ENCODE measurements at regions not wholly inside any gene's neighbourhood (a gene's known extent, or its start where the extent isn't known, plus 50 kb on each side); places are given as distances from the start of the nearest gene placed in this dataset.

DNA sequence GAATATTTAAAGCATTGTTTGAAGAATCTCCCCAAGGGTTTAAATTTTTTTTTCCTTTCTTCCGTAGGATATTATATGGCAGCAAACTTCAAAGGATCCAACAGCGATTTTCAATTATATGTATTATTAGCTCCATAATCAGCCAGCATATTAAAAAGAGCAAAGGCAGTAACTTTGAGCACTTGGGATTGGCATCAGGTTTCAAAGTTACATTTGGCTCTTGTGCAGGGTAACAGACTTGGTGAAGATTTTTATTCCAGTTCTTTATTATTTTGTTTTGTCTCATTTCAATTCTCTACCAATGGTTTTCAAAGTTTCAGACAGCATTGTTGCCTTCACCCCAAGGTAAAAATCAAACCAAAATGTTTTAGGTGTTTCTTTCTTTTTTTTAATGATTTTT is 116.7 kb upstream of the ZNF366 start:
- ChIA-PET POLR2A (no interaction called here), CTCF (no interaction called here)

DNA sequence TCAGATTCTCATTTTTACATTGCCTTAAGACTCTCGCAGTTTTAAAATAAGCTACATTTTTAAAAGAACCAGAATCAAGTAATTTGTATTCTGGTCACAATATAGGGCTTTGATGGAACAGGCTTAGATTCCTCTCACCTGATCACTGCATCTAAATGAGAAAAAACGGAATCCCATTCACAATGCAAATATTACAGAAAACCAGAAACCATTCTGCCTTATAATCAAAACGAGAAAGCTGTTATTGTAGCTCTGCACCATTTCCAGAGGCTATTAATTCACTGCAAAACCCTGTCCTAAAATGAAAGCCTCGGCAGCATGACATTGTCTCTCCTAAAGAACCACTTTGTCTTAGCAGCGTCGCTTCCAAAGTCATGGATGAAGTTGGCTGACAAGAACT is 116.1 kb upstream of the ZNF366 start:
- POLR2A ChIA-PET = no interaction called here

DNA sequence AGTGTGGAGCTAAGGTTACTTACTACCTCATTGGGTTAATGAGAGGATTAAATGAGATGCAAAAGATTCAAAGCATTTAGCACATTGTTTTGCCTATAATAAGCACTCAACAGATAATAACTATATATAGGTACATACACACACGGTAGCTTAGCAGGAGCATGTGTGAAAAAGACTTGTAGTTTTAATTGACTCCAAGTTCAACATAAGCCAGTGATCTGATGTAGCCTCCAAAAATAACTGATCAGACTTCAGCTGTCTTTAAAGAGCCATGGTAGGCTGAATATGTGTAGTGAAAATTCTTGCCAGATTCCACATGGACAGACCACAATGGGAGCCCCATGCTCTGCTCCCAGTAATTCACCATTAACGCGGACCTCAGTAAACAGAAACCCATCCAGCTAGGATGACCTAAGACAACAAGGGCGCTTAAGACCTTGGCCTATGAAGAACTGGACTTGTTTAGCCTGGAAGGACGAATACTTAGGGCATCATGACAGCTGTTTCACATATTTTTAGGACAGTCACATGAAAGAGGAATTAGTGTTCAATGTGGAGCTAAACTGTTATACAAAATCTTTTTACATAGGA is 115.1 kb upstream of the ZNF366 start:
- CTCF ChIA-PET = no interaction called here
- POLR2A ChIA-PET = no interaction called here

More for the DNA sequence above, 116.1 kb upstream of the ZNF366 start:
- CTCF ChIA-PET = no interaction called here

DNA sequence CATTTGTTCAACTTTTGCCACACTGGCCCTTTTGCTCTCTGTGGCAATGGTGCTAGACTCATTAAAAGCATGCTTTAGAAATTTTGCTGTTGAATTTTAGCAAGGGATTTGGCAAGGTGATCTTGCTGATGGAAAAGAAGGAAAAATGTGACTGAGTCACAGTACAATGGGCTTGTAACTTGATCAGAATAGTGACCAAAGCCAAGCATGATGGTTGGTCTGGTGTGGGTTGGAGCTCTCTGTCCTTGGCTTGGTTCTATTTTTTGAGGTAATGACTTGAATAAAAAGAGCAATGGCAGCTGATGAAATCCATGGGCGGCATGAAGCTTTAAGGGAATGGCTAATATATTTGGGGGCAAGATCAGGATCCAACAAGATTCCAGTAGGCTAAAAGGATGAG is 114.4 kb upstream of the ZNF366 start:
- POLR2A ChIA-PET = no interaction called here

DNA sequence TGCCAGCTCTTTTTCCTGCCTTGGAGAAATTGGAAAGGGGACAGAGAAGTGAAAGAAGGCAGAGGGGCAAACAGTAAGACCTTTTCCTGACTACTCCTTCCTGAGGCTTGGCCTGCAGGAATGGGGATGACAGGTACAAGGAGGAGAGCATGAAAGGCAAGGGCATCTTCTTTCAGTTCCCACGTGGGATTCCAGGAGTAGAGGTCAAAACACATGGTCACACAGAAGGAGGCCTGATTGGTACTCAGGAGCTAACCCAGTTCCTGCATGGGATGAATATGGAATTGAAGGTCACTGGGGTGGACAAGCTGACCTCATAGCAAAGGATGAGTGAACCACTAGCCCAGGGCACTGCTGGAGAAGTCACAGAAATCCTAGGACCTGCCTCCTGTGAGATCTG is 112.5 kb upstream of the ZNF366 start:
- POLR2A ChIA-PET = no interaction called here
- CTCF ChIA-PET = interaction anchor here (1.0 kb wide), 1 partner anchor 8 kb away, joined by 4 read pairs; no protein-coding TSS in a partner anchor

More for the DNA sequence above, 114.4 kb upstream of the ZNF366 start:
- CTCF ChIA-PET = no interaction called here

DNA sequence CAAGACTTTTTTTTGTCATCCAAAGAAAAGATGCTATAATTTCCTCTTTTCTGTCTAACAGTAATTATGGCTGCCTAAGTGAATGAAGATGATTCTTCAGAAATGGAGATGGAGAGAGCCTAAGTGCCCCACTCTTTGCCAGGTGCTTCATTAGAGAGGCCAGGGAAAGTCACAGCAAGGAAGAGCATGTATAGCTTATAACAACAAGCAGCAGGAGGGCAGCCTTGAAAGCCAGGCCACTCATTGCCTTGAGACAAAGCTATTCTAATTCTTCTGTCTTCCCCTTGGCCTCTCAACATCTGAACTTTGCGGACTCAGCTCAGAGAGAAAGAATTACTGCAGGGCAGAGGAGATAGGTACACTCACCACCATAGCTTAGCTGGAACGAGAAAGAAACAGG is 112.0 kb upstream of the ZNF366 start:
- POLR2A ChIA-PET = no interaction called here
- CTCF ChIA-PET = no interaction called here

DNA sequence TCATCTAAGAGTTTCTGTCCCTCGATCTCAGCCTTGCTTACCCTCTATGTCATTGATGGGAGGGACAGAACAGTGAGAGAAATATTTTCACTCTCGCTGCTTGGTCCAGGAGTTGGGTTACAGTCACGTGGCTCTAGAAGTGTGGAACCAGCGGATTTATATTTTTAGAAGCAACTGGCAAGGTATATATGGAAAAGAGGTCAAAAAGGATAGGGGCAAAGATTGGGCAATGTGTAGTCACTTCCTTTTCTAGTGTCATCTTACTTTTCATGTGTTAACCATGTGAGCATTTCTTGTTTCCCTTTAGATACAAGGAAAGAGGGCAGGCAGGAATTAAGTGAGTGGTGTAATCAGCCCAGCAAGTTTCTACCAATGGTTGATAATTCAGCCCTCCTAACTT is 111.5 kb upstream of the ZNF366 start:
- ChIA-PET CTCF (no interaction called here), POLR2A (no interaction called here)

DNA sequence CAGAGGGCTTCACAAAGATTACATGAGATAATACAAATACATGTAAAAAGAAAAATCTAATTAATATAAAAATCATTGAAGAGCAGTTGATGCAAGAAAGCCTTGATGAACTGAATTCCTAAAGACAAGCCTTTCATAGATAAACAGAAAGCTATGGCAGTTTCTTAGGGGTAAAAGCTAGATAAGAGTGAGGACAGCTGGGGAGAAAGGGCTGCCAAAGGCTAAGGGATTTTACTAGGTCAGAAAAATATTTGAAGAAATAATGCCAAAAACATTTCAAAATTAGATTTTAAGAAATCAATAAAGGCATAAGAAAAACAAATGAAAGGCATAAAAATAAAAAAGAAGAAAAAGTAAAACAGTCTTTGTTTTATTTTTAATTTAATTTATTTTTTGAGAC is 107.9 kb upstream of the ZNF366 start:
- CTCF ChIA-PET = no interaction called here
- POLR2A ChIA-PET = no interaction called here

DNA sequence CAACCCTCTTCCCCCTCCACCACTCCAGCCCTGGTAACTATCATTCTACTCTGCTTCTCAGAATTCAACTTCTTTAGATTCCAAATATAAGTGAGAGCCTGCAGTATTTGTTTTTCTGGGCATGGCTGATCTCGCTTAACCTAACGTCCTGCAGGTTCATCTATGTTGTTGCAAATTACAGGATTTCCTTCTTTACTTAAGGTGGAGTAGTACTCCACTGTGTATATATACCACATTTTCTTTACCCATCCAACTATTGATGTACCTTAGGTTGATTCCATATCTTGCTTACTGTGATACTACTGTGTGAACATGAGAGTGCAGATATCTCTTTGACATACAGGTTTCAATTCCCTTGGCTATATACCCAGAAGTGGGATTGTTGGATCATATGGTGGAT is 106.3 kb upstream of the ZNF366 start:
- ChIA-PET POLR2A (no interaction called here), CTCF (no interaction called here)

DNA sequence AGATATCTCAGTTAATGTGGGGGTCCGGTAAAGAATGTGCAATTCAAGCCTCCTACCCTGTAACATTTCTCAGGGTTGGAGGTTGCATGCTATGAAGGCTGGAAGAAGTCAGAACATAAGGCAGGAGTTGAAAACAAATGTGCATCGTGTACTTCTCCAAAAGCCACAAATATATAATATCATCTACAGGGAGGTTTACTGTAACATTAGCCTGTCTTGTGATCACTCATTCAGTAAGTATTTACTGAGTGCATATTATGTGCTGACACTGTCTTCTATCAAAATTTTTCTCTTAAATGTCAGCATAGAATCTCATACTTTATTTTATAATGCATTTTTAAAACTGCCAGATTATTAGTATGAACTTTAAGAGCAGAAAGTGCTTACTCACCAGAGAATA is 105.6 kb upstream of the ZNF366 start:
- ChIA-PET POLR2A (no interaction called here), CTCF (no interaction called here)

DNA sequence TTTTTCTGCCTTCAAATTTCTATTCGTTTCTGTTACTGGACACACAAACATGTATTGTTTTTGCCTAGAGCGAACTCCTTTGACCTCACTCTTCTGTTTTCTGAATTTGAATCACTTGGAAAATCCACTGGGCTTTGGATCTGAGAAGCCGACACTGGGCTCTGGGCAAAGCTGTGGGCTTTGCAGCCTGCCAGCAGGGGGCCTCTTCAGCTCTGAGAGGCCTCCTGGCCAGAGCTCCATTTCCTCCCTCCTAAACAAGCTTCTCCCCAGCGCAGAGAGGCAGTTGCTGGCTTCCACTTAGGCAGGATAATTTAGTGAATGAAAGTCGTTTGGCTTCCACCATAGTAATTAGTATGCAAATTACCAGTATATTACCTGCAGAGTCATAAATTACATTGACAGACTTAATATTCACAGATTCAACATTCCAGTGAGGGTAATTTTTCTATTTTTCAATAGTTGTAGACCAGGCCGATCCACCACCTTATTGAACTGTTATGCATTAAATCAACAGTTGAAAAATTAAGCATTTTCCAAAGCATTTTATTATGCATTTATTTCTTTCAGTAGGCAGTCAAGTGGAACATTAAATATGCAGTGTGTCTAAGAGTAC is 104.0 kb upstream of the ZNF366 start:
- POLR2A ChIA-PET = interaction anchor here (1.0 kb wide), 1 partner anchor 206 kb away, joined by 3 read pairs; the partner anchor contains the start of gene TNPO1
- CTCF ChIA-PET = interaction anchor here (0.8 to 1.1 kb wide), 3 partner anchors 9 to 230 kb away, joined by 3 to 5 read pairs (median 4); no protein-coding TSS in a partner anchor

DNA sequence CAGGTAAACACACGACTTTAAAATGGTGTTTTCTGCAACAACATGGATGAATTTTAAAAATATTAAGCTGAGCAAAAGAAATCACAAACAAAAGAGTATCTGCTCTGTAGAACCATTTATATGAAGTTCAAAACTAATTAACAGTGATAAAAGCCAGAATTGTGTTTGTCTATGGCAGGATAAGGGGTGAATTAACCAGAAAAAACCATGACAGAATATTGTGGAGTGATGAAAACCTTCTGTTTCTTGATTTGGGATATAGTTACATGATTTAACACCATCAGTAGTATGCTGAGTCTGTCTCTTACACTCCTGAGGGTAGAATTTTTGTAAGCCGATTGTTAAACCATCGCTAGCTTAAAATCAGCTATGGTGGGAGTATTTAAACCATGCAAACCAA is 101.7 kb upstream of the ZNF366 start:
- ChIA-PET CTCF (no interaction called here), POLR2A (interaction anchor here (1.1 kb wide), 1 partner anchor 240 kb away, joined by 3 read pairs; no protein-coding TSS in a partner anchor)

DNA sequence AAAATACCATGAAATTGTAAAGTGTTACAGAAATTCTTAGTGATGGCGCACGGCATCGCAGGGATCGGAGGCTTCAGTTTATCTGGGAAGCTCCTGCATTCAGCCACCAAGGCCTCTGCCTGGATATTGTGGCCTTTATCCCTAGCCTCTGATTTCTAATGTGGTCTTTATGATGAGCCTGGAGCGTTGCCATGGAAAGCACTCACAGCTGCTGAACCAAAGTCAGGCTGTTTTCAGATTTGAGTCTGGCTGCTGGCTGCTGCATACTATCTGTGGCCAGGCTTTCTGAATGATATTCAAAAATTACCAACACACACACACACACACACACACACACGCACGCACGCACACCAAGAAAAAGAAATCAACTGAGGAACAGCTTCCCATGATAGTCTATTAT is 101.1 kb upstream of the ZNF366 start:
- POLR2A ChIA-PET = no interaction called here
- CTCF ChIA-PET = no interaction called here

DNA sequence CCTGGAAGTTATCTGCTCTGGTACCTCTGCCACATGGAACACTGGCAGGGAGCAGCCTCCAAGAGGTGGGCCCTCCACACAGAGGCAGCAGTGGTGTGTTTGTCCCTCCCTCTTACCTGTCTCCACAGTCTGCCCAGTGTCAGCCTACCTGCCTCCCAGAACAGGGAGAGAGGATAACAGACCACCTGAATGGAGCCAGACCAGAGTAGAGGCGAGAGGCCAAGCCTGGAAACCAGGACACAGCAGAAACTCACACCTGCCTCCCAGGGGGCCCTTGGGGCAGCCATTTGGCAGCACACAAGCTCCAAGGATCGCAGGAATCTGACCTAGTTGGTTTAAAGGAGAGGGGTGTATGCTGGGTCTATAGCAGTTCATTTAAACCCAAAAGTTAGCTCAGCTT is 100.2 kb upstream of the ZNF366 start:
- ChIA-PET POLR2A (no interaction called here), CTCF (no interaction called here)

DNA sequence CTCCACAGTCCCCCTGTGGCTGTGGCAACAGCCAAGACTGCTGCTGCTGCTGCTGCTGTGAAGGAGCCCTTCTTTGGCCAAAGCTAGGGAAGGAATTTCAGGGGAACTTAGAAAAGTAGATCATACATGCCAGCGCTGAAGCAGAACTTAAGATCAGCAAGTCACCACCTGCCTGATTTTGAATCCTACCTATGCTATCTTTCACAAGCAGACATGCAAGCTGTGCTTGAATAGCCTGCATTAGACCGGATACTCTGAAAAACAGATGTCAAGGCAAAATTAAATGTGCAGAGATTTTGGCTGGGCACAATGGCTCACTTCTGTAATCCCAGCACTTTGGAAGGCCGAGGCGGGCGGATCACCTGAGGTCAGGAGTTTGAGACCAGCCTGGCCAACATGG is 99.3 kb upstream of the ZNF366 start:
- CTCF ChIA-PET = no interaction called here
- POLR2A ChIA-PET = no interaction called here

DNA sequence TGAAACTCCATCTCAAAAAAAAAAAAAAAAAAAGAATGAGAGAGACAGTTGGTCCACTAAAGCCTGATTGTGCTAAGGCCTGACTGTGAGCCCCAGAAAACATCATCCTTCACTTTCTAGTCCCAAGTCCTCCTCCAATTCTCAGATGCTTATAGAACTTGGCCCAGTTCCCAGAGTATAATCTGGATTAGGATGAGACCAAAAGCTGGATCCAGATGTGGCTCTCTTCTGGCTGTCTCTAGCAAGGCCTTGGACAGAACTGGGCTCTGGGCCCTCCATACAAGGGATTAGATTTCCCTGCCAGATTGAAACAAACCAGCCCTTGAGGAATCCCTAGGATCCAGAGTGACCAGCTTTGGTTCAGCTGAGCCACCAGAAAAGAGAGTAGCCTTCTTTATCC is 98.4 kb upstream of the ZNF366 start:
- ChIA-PET CTCF (no interaction called here), POLR2A (no interaction called here)

DNA sequence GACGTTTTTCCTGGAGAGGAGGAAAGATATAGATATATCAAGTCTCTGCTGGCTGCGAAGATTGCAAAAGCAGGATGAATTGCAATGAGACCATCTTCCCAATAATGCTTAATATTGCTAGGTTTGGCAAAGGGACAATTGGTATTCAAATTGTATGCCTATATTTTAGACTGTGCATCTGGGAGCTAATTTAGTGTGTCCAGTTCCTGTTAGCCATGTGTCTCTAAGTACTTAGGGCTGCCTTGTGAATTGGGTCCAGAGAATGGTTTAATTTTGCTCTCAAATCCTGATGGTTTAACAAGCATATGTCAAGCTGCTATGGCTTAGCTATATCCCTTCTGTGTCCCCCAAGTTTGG is 97.6 kb upstream of the ZNF366 start:
- CTCF ChIA-PET = no interaction called here

DNA sequence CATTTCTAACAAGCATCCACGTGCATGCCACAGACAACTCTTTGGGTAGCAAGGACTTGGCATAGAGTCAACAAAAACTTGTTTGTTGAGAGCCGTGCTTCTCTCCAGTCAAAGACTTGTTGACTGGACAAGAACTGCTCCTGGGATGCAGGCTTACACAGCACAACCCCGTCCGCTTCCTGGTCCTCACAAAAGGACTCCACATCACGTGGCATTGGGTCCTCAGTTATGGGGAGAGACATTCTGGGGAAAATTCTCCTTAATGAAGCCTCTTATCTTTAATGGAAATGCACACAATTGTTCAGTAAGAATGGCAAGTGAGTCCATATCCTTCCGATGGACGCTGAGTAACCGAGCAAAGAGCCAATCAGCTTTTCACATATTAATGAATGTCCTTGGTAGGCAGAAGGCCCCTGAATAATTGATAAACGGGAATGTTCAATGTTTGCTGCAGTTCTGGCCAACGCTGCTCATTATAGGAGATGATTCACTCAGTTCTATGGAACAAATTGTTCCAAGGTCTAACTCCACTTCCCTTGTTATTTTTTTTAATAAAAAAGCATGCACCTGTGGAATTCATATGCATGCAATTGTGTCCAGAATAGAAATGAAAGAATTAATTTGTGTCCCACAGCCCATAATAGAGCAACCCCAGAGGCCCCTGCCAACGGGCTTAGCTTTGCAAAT is 97.0 kb upstream of the ZNF366 start:
- ChIA-PET POLR2A (no interaction called here), CTCF (no interaction called here)

More for the DNA sequence above, 97.6 kb upstream of the ZNF366 start:
- POLR2A ChIA-PET = no interaction called here

DNA sequence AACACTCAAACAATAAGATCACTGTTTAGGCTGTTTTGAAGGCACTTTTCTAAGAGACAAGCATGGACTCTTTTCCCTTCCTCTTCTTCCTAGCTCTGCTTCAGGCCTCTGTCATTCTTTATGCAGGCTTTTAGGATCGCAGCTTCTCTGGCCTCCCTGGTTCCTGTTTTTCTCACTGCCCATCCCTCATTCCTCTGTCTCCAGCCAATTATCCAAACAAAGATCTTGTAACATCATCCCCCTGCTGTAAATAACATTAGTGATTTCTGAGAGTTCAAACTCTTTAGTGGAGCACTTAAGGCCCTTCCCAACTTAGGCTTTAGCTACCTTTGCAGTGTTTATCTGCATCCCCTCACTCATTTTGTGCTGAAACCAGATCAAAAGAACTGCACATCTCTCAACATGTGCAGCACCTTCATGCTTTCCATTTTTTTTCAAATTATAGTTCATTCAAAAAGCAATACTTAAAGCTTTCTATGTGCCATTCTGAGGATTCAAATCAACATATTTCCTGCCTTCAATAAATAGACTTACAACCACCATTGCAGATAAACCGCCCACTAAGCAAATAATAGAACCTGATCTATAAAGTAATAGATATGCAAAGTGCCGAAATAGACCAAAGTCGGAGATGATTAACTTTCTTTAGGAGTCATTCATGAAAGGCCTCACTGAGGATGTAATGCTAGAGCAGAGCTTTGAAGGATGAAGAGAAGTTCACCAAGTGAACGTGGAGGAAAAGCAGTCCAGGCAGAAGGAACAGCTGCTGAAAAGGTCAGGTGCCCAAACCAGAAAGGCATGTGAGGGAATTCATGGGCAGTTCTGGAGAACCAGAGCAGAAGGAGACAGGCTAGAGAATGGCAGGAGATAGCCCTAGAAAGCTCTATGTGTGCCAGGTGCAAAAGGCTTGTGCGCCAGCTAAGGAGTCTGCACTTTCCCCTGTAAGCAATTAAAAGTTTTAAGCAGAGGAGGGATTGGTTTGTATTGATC is 95.8 kb upstream of the ZNF366 start:
- CTCF ChIA-PET = no interaction called here

DNA sequence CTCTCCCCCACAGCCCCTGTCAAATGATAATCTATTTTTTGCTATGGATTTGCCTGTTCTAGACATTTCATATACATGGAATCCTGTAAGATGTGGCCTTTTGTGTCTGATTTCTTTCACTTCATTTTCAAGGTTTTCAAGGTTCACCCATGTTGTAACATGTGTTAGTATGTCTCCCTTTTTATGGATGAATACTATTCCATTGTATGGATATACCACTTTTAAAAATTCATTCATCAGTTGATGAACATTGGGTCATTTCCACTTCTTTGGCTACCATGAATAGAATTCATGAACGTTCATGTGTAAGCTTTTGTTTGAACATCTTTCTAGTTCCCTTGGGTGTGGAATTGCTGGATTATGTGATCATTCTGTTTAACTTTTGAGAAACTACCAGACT is 94.7 kb upstream of the ZNF366 start:
- POLR2A ChIA-PET = no interaction called here
- CTCF ChIA-PET = no interaction called here

More for the DNA sequence above, 95.8 kb upstream of the ZNF366 start:
- POLR2A ChIA-PET = no interaction called here
